WTC11 (cell line): ENCODE measurements at regions not wholly inside any gene's neighbourhood (a gene's known extent, or its start where the extent isn't known, plus 50 kb on each side); places are given as distances from the start of the nearest gene placed in this dataset.

Experiments
- ATAC-seq: fragments of 200-7000 bp; cut with Tn5 transposase; 2 replicates; pipeline ENCODE4 v1.10.0; 2021; ENCODE audit warnings: mild to moderate bottlenecking, moderate library complexity
- CTCF ChIA-PET: fragments of 300-600 bp; sonication (Branson Sonifier 250); formaldehyde crosslinking; loops from one replicate; lab custom pipeline; 2021; ENCODE audit warnings: antibody characterized with exemption; lab: Charles Lee
- POLR2A ChIA-PET: fragments of 350-600 bp; sonication (Branson Sonifier 250); formaldehyde crosslinking; loops from one replicate; lab custom pipeline; 2021; ENCODE audit warnings: antibody characterized with exemption; lab: Charles Lee
- DNase-seq: peaks from one replicate; pipeline ENCODE4 v3.0.0; 2021; ENCODE audit warnings: low spot score
- H3K27ac Mint-ChIP-seq: 2 replicates; pipeline ENCODE4 v1.8.0; 2021; ENCODE audit warnings: mixed read lengths
- H3K27me3 Mint-ChIP-seq: 2 replicates; pipeline ENCODE4 v1.8.0; 2021; ENCODE audit warnings: low read depth, mild to moderate bottlenecking, moderate library complexity, mixed read lengths
- H3K36me3 Mint-ChIP-seq: 2 replicates; pipeline ENCODE4 v1.8.0; 2021; ENCODE audit warnings: mixed read lengths
- H3K4me1 Mint-ChIP-seq: 2 replicates; pipeline ENCODE4 v1.8.0; 2022; ENCODE audit warnings: mixed read lengths
- H3K4me3 Mint-ChIP-seq: 2 replicates; pipeline ENCODE4 v1.8.0; 2021; ENCODE audit warnings: mild to moderate bottlenecking, moderate library complexity, mixed read lengths
- H3K9me3 Mint-ChIP-seq: 2 replicates; pipeline ENCODE4 v1.8.0; 2021; ENCODE audit warnings: mixed read lengths
- CBFB ChIP-seq: sonication (generic); formaldehyde crosslinking; IDR thresholded peaks from 2 replicates; pipeline ENCODE4 v1.8.1; 2022; ENCODE audit warnings: mild to moderate bottlenecking, low read depth, missing genetic modification reagents
- FOXK1 ChIP-seq: sonication (generic); formaldehyde crosslinking; IDR thresholded peaks from 2 replicates; pipeline ENCODE4 v1.8.0; 2022; ENCODE audit warnings: mild to moderate bottlenecking, moderate library complexity, missing genetic modification reagents
- GRHL2 ChIP-seq: fragments of 250-450 bp; sonication (Bioruptor Pico); IDR thresholded peaks from 2 replicates; pipeline ENCODE4 v1.8.0; 2022; ENCODE audit warnings: mild to moderate bottlenecking, moderate library complexity; ENCODE audit not compliant: insufficient replicate concordance, severe bottlenecking
- HMGA2 ChIP-seq: fragments of 250-450 bp; sonication (Bioruptor Pico); IDR thresholded peaks from 2 replicates; pipeline ENCODE4 v1.4.0; 2021; ENCODE audit warnings: mild to moderate bottlenecking, moderate library complexity
- JUN ChIP-seq: sonication (generic); formaldehyde crosslinking; IDR thresholded peaks from 2 replicates; pipeline ENCODE4 v1.8.0; 2023; ENCODE audit warnings: mild to moderate bottlenecking, missing genetic modification reagents
- KAT7 ChIP-seq: sonication (generic); formaldehyde crosslinking; IDR thresholded peaks from 2 replicates; pipeline ENCODE4 v1.8.1; 2023; ENCODE audit warnings: missing genetic modification reagents, mild to moderate bottlenecking, borderline replicate concordance
- MXD4 ChIP-seq: fragments of 250-450 bp; sonication (Bioruptor Pico); IDR thresholded peaks from 2 replicates; pipeline ENCODE4 v1.8.0; 2021; ENCODE audit warnings: mild to moderate bottlenecking, moderate library complexity, borderline replicate concordance
- MYBL2 ChIP-seq: sonication (generic); formaldehyde crosslinking; IDR thresholded peaks from 2 replicates; pipeline ENCODE4 v1.8.1; 2023; ENCODE audit warnings: mild to moderate bottlenecking, moderate library complexity, missing genetic modification reagents
- SMAD3 ChIP-seq: sonication (generic); formaldehyde crosslinking; IDR thresholded peaks from 2 replicates; pipeline ENCODE4 v1.8.0; 2022; ENCODE audit warnings: missing genetic modification reagents, mild to moderate bottlenecking, borderline replicate concordance
- ZNF396 ChIP-seq: fragments of 250-450 bp; sonication (Bioruptor Pico); IDR thresholded peaks from 2 replicates; pipeline ENCODE4 v1.8.0; 2021; ENCODE audit warnings: mild to moderate bottlenecking, moderate library complexity, borderline replicate concordance
- TF ChIP-seq, protein P1 (sequence below): fragments of 250-450 bp; sonication (Bioruptor Pico); IDR thresholded peaks from 2 replicates; pipeline ENCODE4 v1.9.0; 2021; ENCODE audit warnings: mild to moderate bottlenecking
- TF ChIP-seq, protein P2 (sequence below): sonication (generic); formaldehyde crosslinking; IDR thresholded peaks from 2 replicates; pipeline ENCODE4 v1.8.0; 2022; ENCODE audit warnings: mild to moderate bottlenecking, missing genetic modification reagents
- TF ChIP-seq, protein P3 (sequence below): sonication (generic); formaldehyde crosslinking; IDR thresholded peaks from 2 replicates; pipeline ENCODE4 v1.8.1; 2023; ENCODE audit warnings: mild to moderate bottlenecking, missing genetic modification reagents
- TF ChIP-seq, protein P4 (sequence below): fragments of 250-450 bp; sonication (Bioruptor Pico); IDR thresholded peaks from 2 replicates; pipeline ENCODE4 v2.1.2; 2022; ENCODE audit warnings: mild to moderate bottlenecking, moderate library complexity
- TF ChIP-seq, protein P5 (sequence below): sonication (generic); formaldehyde crosslinking; IDR thresholded peaks from 2 replicates; pipeline ENCODE4 v1.8.0; 2023; ENCODE audit warnings: mild to moderate bottlenecking, missing genetic modification reagents

DNA sequence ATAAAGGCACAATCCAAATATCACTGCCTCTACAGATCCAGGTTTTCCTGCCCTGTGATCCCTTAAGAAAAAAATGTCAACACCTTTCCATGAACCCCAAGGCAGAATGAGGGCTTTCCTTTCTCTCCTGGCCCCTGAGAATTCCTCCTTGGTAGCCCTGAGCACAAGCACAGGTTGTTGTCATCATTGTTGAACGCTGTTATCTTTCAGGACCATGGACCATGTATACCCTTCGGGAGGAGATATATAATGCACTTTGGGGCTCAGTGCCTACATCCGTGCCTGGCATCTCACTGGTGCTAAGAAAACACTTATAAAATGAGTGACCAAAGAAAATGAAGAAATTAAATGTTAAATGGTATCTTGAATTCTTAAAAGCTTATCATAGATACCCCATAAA, 296.2 kb downstream of the SETD4 start (continued):
- TF ChIP-seq, protein P1, sequence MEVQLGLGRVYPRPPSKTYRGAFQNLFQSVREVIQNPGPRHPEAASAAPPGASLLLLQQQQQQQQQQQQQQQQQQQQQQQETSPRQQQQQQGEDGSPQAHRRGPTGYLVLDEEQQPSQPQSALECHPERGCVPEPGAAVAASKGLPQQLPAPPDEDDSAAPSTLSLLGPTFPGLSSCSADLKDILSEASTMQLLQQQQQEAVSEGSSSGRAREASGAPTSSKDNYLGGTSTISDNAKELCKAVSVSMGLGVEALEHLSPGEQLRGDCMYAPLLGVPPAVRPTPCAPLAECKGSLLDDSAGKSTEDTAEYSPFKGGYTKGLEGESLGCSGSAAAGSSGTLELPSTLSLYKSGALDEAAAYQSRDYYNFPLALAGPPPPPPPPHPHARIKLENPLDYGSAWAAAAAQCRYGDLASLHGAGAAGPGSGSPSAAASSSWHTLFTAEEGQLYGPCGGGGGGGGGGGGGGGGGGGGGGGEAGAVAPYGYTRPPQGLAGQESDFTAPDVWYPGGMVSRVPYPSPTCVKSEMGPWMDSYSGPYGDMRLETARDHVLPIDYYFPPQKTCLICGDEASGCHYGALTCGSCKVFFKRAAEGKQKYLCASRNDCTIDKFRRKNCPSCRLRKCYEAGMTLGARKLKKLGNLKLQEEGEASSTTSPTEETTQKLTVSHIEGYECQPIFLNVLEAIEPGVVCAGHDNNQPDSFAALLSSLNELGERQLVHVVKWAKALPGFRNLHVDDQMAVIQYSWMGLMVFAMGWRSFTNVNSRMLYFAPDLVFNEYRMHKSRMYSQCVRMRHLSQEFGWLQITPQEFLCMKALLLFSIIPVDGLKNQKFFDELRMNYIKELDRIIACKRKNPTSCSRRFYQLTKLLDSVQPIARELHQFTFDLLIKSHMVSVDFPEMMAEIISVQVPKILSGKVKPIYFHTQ = no peak
- TF ChIP-seq MXD4 (CRISPR knock-in tag) = no peak

DNA sequence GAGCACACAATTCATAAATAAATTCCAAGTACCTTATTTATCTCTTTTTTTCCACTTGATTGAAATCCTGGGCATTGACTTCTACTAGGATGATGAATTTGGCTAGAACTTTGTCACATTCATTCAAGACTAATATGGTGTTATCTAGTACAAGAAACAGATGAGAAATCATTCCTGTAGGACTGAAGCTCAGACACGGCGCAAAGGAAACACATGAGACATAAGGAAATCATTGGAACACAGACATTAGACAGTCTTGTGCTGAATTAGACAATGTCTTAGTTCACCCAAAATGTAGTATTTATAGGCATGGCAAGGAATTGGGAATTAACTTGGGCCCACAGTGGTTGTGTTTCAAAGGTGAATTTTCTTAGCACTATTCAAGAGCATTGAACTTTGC, 305.7 kb downstream of the SETD4 start:
- Mint-ChIP-seq H3K27me3 (peaks cover 21% of the 10 kb centered on the region), H3K36me3 (peaks cover 6% of the 10 kb centered on the region; the same call in 1 of the 2 replicates), H3K4me3 (no peak overlapping the region), H3K9me3 (peaks cover 22% of the 10 kb centered on the region), H3K27ac (no peak overlapping the region), H3K4me1 (peaks cover 15% of the 10 kb centered on the region)
- CTCF ChIA-PET = no interaction called here
- ATAC-seq (no peak), DNase-seq (no peak)
- TF ChIP-seq, protein P2, sequence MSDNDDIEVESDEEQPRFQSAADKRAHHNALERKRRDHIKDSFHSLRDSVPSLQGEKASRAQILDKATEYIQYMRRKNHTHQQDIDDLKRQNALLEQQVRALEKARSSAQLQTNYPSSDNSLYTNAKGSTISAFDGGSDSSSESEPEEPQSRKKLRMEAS (CRISPR knock-in tag) = no peak
- TF ChIP-seq, protein P3, sequence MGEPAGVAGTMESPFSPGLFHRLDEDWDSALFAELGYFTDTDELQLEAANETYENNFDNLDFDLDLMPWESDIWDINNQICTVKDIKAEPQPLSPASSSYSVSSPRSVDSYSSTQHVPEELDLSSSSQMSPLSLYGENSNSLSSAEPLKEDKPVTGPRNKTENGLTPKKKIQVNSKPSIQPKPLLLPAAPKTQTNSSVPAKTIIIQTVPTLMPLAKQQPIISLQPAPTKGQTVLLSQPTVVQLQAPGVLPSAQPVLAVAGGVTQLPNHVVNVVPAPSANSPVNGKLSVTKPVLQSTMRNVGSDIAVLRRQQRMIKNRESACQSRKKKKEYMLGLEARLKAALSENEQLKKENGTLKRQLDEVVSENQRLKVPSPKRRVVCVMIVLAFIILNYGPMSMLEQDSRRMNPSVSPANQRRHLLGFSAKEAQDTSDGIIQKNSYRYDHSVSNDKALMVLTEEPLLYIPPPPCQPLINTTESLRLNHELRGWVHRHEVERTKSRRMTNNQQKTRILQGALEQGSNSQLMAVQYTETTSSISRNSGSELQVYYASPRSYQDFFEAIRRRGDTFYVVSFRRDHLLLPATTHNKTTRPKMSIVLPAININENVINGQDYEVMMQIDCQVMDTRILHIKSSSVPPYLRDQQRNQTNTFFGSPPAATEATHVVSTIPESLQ = no peak
- no peak for TF ChIP-seq JUN (CRISPR knock-in tag)
- TF ChIP-seq ZNF396 (CRISPR knock-in tag) = no peak
- no peak for TF ChIP-seq FOXK1
- TF ChIP-seq MYBL2 = no peak
- no peak for TF ChIP-seq SMAD3 (CRISPR knock-in tag)
- TF ChIP-seq CBFB = no peak
- POLR2A ChIA-PET = no interaction called here

DNA sequence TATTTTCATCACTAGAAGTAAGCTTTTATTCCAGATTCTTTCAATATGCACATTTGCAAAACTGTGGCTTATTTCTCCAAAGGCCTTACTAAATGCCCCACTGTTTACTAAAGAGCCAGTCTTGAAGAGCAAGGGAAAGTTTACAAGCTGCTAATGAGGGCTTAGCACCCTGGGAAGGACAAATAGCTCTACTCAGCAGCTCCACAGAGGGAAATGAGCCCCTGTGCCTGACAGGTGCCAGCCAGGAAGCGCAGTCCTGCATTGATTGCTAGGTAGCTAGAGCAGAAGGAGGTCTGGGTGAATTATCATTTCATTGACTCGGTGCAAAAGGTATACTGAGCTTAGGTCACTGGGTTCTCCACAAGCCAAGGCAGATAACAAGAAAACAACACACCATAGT, 307.0 kb downstream of the SETD4 start:
- POLR2A ChIA-PET = interaction anchor here (0.5 kb wide), 1 partner anchor 12 kb away, joined by 3 read pairs; no protein-coding TSS in a partner anchor

More for the DNA sequence above, 307.0 kb downstream of the SETD4 start:
- H3K9me3 Mint-ChIP-seq = peaks cover 13% of the 10 kb centered on the region
- no peak overlapping the region for H3K4me3 Mint-ChIP-seq
- peaks cover 6% of the 10 kb centered on the region; the same call in 1 of the 2 replicates for H3K36me3 Mint-ChIP-seq
- CTCF ChIA-PET = interaction anchor here (0.6 to 1.4 kb wide), 3 partner anchors 23 to 993 kb away, joined by 3 to 6 read pairs (median 4); no protein-coding TSS in a partner anchor
- H3K27me3 Mint-ChIP-seq = peaks cover 21% of the 10 kb centered on the region
- TF ChIP-seq GRHL2 (CRISPR knock-in tag) (no peak), CBFB (no peak), KAT7 (CRISPR knock-in tag) (no peak), HMGA2 (CRISPR knock-in tag) (no peak)
- TF ChIP-seq, protein P4, sequence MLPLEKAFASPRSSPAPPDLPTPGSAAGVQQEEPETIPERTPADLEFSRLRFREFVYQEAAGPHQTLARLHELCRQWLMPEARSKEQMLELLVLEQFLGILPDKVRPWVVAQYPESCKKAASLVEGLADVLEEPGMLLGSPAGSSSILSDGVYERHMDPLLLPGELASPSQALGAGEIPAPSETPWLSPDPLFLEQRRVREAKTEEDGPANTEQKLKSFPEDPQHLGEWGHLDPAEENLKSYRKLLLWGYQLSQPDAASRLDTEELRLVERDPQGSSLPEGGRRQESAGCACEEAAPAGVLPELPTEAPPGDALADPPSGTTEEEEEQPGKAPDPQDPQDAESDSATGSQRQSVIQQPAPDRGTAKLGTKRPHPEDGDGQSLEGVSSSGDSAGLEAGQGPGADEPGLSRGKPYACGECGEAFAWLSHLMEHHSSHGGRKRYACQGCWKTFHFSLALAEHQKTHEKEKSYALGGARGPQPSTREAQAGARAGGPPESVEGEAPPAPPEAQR (CRISPR knock-in tag) = no peak
- TF ChIP-seq, protein P5, sequence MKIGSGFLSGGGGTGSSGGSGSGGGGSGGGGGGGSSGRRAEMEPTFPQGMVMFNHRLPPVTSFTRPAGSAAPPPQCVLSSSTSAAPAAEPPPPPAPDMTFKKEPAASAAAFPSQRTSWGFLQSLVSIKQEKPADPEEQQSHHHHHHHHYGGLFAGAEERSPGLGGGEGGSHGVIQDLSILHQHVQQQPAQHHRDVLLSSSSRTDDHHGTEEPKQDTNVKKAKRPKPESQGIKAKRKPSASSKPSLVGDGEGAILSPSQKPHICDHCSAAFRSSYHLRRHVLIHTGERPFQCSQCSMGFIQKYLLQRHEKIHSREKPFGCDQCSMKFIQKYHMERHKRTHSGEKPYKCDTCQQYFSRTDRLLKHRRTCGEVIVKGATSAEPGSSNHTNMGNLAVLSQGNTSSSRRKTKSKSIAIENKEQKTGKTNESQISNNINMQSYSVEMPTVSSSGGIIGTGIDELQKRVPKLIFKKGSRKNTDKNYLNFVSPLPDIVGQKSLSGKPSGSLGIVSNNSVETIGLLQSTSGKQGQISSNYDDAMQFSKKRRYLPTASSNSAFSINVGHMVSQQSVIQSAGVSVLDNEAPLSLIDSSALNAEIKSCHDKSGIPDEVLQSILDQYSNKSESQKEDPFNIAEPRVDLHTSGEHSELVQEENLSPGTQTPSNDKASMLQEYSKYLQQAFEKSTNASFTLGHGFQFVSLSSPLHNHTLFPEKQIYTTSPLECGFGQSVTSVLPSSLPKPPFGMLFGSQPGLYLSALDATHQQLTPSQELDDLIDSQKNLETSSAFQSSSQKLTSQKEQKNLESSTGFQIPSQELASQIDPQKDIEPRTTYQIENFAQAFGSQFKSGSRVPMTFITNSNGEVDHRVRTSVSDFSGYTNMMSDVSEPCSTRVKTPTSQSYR = no peak
- no peak for DNase-seq
- H3K4me1 Mint-ChIP-seq = peaks cover 15% of the 10 kb centered on the region
- peak; percentile 84 for ATAC-seq
- no peak overlapping the region for H3K27ac Mint-ChIP-seq
